H9 (cell line): ENCODE measurements at regions not wholly inside any gene's neighbourhood (a gene's known extent, or its start where the extent isn't known, plus 50 kb on each side); places are given as distances from the start of the nearest gene placed in this dataset.

ENCODE experiments used
- DNase-seq: peaks from one replicate; pipeline ENCODE4 v3.0.0-alpha.2; 2017
- H2AFZ ChIP-seq: one replicate; pipeline ENCODE4 v1.6.1; 2013; ENCODE audit warnings: mild to moderate bottlenecking, low read length, control low read depth, moderate library complexity
- H2AK5ac ChIP-seq: 2 replicates; pipeline ENCODE4 v1.6.1; 2013; ENCODE audit warnings: low read length, control low read depth, mixed read lengths; ENCODE audit not compliant: insufficient read length
- H2BK120ac ChIP-seq: one replicate; pipeline ENCODE4 v1.6.1; 2013; ENCODE audit warnings: low read depth, mild to moderate bottlenecking, low read length, control low read depth, inconsistent platforms; ENCODE audit not compliant: poor library complexity, severe bottlenecking
- H2BK12ac ChIP-seq: 2 replicates; pipeline ENCODE4 v1.6.1; 2013; ENCODE audit warnings: low read length, control low read depth, mixed read lengths, low read depth; ENCODE audit not compliant: insufficient read length
- H2BK15ac ChIP-seq: 2 replicates; pipeline ENCODE4 v1.6.1; 2013; ENCODE audit warnings: low read depth, low read length, control low read depth
- H2BK20ac ChIP-seq: one replicate; pipeline ENCODE4 v1.6.1; 2013; ENCODE audit warnings: low read depth, mild to moderate bottlenecking, low read length, control low read depth, inconsistent platforms; ENCODE audit not compliant: poor library complexity, severe bottlenecking
- H2BK5ac ChIP-seq: 2 replicates; pipeline ENCODE4 v1.6.1; 2013; ENCODE audit warnings: low read length, control low read depth, mixed read lengths; ENCODE audit not compliant: insufficient read length
- H3K14ac ChIP-seq: 2 replicates; pipeline ENCODE4 v1.6.1; 2013; ENCODE audit warnings: low read length, control low read depth; ENCODE audit not compliant: insufficient read depth
- H3K18ac ChIP-seq: 2 replicates; pipeline ENCODE4 v1.6.1; 2013; ENCODE audit warnings: low read depth, mild to moderate bottlenecking, mixed read lengths, low read length, control low read depth; ENCODE audit not compliant: insufficient read length
- H3K23ac ChIP-seq: 2 replicates; pipeline ENCODE4 v1.6.1; 2013; ENCODE audit warnings: low read length, control low read depth, mixed read lengths, low read depth; ENCODE audit not compliant: insufficient read length
- H3K23me2 ChIP-seq: 2 replicates; pipeline ENCODE4 v1.6.1; 2013; ENCODE audit warnings: low read depth, mild to moderate bottlenecking, mixed read lengths, low read length, control low read depth; ENCODE audit not compliant: insufficient read length, poor library complexity, severe bottlenecking
- H3K27ac ChIP-seq: 2 replicates; pipeline ENCODE4 v1.5.1; 2013; ENCODE audit warnings: low read length, control low read depth, mixed read lengths, low read depth; ENCODE audit not compliant: insufficient read length
- H3K27me3 ChIP-seq: 2 replicates; pipeline ENCODE4 v1.6.1; 2013; ENCODE audit warnings: low read length, control low read depth, inconsistent platforms; ENCODE audit not compliant: insufficient read depth
- H3K4ac ChIP-seq: 2 replicates; pipeline ENCODE4 v1.6.1; 2013; ENCODE audit warnings: low read depth, mild to moderate bottlenecking, control low read depth, inconsistent platforms, low read length, moderate library complexity
- H3K4me1 ChIP-seq: 2 replicates; pipeline ENCODE4 v1.6.1; 2013; ENCODE audit warnings: low read length, control low read depth, inconsistent platforms; ENCODE audit not compliant: insufficient read depth
- H3K4me2 ChIP-seq: 2 replicates; pipeline ENCODE4 v1.6.1; 2013; ENCODE audit warnings: low read length, control low read depth, mixed read lengths; ENCODE audit not compliant: insufficient read length, insufficient read depth
- H3K56ac ChIP-seq: 2 replicates; pipeline ENCODE4 v1.6.1; 2013; ENCODE audit warnings: low read depth, mild to moderate bottlenecking, mixed read lengths, low read length, control low read depth; ENCODE audit not compliant: insufficient read length
- H3K79me1 ChIP-seq: 2 replicates; pipeline ENCODE4 v1.6.1; 2013; ENCODE audit warnings: low read depth, mild to moderate bottlenecking, moderate library complexity, low read length, control low read depth, inconsistent platforms; ENCODE audit not compliant: insufficient read depth, poor library complexity, severe bottlenecking
- H3K79me2 ChIP-seq: 2 replicates; pipeline ENCODE4 v1.6.1; 2013; ENCODE audit warnings: low read length, control low read depth, inconsistent platforms; ENCODE audit not compliant: insufficient read depth
- H3K9ac ChIP-seq: 2 replicates; pipeline ENCODE4 v1.6.1; 2013; ENCODE audit warnings: low read length, control low read depth, mixed read lengths; ENCODE audit not compliant: insufficient read length; ENCODE audit errors: extremely low read depth
- H3K9me3 ChIP-seq: one replicate; pipeline ENCODE4 v1.6.1; 2013; ENCODE audit warnings: low read depth, low read length, inconsistent platforms; ENCODE audit not compliant: control insufficient read depth
- H3T11ph ChIP-seq: one replicate; pipeline ENCODE4 v1.6.1; 2013; ENCODE audit warnings: mild to moderate bottlenecking, low read length, control low read depth, inconsistent platforms
- H4K20me1 ChIP-seq: one replicate; pipeline ENCODE4 v1.6.1; 2013; ENCODE audit not compliant: control insufficient read depth, insufficient read length, insufficient read depth
- H4K5ac ChIP-seq: 2 replicates; pipeline ENCODE4 v1.6.1; 2013; ENCODE audit warnings: low read depth, mild to moderate bottlenecking, mixed read lengths, low read length, control low read depth; ENCODE audit not compliant: insufficient read length
- H4K8ac ChIP-seq: replicated peaks from 2 replicates; pipeline ENCODE4 v1.6.1; 2013; ENCODE audit warnings: low read length, control low read depth, mixed read lengths, low read depth; ENCODE audit not compliant: insufficient read length
- H4K91ac ChIP-seq: 2 replicates; pipeline ENCODE4 v1.6.1; 2013; ENCODE audit warnings: low read depth, mild to moderate bottlenecking, moderate library complexity, mixed read lengths, low read length, control low read depth; ENCODE audit not compliant: insufficient read length
- H3K27ac Mint-ChIP-seq, 3 experiments: 2 replicates in 2 of 3; 3 replicates in 1 of 3; pipeline ENCODE4 v1.8.0; 2020 to 2021; ENCODE audit warnings: mixed read lengths in 3 of 3, mild to moderate bottlenecking in 1 of 3, moderate library complexity in 1 of 3
- H3K27me3 Mint-ChIP-seq: 2 replicates; pipeline ENCODE4 v1.8.0; 2021; ENCODE audit warnings: low read depth, mild to moderate bottlenecking, moderate library complexity, mixed read lengths
- H3K36me3 Mint-ChIP-seq, 3 experiments: 2 replicates in 2 of 3; 3 replicates in 1 of 3; pipeline ENCODE4 v1.8.0; 2020 to 2021; ENCODE audit warnings: low read depth in 3 of 3, mixed read lengths in 3 of 3; ENCODE audit not compliant: insufficient read depth in 1 of 3
- H3K4me1 Mint-ChIP-seq, 2 experiments: 2 replicates each; pipeline ENCODE4 v1.8.0; 2020; ENCODE audit warnings: mixed read lengths in 2 of 2
- H3K4me3 Mint-ChIP-seq, 2 experiments: 2 replicates in 1 of 2; 3 replicates in 1 of 2; pipeline ENCODE4 v1.8.0; 2020 to 2021; ENCODE audit warnings: mild to moderate bottlenecking in 2 of 2, mixed read lengths in 2 of 2, moderate library complexity in 1 of 2
- H3K9me3 Mint-ChIP-seq, 2 experiments: 2 replicates in 1 of 2; 3 replicates in 1 of 2; pipeline ENCODE4 v1.8.0; 2020; ENCODE audit warnings: mild to moderate bottlenecking in 2 of 2, mixed read lengths in 2 of 2, moderate library complexity in 1 of 2
- WGBS: extraction: QIAGEN DNeasy Blood & Tissue Kit; methylation state at CpG from one replicate; pipeline ENCODE4 v1.1.7; 2013; ENCODE audit warnings: missing lambda C conversion rate, low lambda C conversion rate, mixed read lengths; ENCODE audit not compliant: insufficient read length; ENCODE audit errors: extremely low coverage; 5-methylcytosine and 5-hydroxymethylcytosine counted together
- TF ChIP-seq, protein P1 (sequence below): fragments of 200-600 bp; sonication (generic); conservative IDR thresholded peaks from 3 replicates; pipeline ENCODE4 v1.8.0; 2021; ENCODE audit warnings: antibody characterized with exemption, mild to moderate bottlenecking

DNA sequence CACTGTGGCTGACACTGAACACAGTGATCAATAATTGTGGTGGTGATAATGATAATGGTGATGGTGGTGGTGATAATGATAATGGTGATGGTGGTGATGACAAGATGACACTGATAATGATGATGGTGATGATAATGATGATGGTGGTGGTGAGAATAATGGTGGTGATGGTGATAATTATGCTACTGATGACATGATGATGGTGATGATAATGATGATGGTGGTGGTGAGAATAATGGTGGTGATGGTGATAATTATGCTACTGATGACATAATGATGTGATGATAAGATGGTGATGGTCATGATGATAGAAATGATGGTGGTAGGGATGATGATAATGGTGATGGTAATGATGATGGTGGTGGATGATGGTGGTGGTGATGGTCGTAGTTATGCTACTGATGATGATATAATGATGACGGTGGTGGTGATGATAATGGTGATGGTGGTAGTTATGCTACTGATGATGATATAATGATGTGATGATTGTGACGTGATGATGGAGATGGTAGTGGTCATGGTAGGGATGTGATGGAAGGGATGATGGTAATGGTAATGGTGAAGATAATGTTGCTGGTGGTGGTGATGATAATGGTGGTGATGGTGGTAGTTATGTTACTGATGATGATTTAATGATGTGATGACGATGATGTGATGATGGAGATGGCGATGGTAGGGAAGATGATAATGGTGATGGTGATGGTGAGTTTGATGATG is 356.5 kb upstream of the CDH4 start:
- H3K18ac ChIP-seq, result no peak overlapping the region
- H4K91ac ChIP-seq, result no peak overlapping the region
- no peaks in the 10 kb centered on the region for H3K79me1 ChIP-seq
- no peak overlapping the region for H3K9ac ChIP-seq
- H2BK15ac ChIP-seq, result no peak overlapping the region
- no peak overlapping the region for H3K14ac ChIP-seq
- H3K4me1 ChIP-seq, result peaks cover 2% of the 10 kb centered on the region; the same call in 1 of the 2 replicates
- no peak overlapping the region for H2BK20ac ChIP-seq
- H3K4me1 Mint-ChIP-seq, result peaks cover 36 to 38% of the 10 kb centered on the region in 2 experiments
- H2BK12ac ChIP-seq, result no peak overlapping the region
- DNase-seq, result no peak
- no peaks in the 10 kb centered on the region for H4K20me1 ChIP-seq
- no peaks in the 10 kb centered on the region for H3K27me3 ChIP-seq
- H2BK120ac ChIP-seq, result no peak overlapping the region
- no peaks in the 10 kb centered on the region for H3K9me3 ChIP-seq
- no peak overlapping the region for H4K5ac ChIP-seq
- TF ChIP-seq, protein P1, sequence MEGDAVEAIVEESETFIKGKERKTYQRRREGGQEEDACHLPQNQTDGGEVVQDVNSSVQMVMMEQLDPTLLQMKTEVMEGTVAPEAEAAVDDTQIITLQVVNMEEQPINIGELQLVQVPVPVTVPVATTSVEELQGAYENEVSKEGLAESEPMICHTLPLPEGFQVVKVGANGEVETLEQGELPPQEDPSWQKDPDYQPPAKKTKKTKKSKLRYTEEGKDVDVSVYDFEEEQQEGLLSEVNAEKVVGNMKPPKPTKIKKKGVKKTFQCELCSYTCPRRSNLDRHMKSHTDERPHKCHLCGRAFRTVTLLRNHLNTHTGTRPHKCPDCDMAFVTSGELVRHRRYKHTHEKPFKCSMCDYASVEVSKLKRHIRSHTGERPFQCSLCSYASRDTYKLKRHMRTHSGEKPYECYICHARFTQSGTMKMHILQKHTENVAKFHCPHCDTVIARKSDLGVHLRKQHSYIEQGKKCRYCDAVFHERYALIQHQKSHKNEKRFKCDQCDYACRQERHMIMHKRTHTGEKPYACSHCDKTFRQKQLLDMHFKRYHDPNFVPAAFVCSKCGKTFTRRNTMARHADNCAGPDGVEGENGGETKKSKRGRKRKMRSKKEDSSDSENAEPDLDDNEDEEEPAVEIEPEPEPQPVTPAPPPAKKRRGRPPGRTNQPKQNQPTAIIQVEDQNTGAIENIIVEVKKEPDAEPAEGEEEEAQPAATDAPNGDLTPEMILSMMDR, result no peak
- no peak overlapping the region for H3K56ac ChIP-seq
- 100% methylated on average over 5 of the region's 5 CpGs for WGBS
- no peaks in the 10 kb centered on the region for H3K23me2 ChIP-seq
- no peaks in the 10 kb centered on the region for H3K36me3 Mint-ChIP-seq
- H3K79me2 ChIP-seq, result no peaks in the 10 kb centered on the region
- H3K4ac ChIP-seq, result no peak overlapping the region
- no peak overlapping the region for H3K23ac ChIP-seq
- peaks cover 6% of the 10 kb centered on the region for H3K27me3 Mint-ChIP-seq
- no peak overlapping the region for H2AK5ac ChIP-seq
- no peak overlapping the region for H3K4me2 ChIP-seq
- no peak overlapping the region for H3K4me3 Mint-ChIP-seq
- no peak overlapping the region for H3K27ac ChIP-seq
- no peak overlapping the region for H2AFZ ChIP-seq
- H3K27ac Mint-ChIP-seq, result no peak overlapping the region
- no peak overlapping the region for H4K8ac ChIP-seq
- no peak overlapping the region for H2BK5ac ChIP-seq
- H3T11ph ChIP-seq, result no peak overlapping the region
- no peaks in the 10 kb centered on the region; a peak in 1 of 5 replicates for H3K9me3 Mint-ChIP-seq
